ENCODE measurements at regions not wholly inside any gene's neighbourhood (a gene's known extent, or its start where the extent isn't known, plus 50 kb on each side); places are given as distances from the start of the nearest gene placed in this dataset.

DNA sequence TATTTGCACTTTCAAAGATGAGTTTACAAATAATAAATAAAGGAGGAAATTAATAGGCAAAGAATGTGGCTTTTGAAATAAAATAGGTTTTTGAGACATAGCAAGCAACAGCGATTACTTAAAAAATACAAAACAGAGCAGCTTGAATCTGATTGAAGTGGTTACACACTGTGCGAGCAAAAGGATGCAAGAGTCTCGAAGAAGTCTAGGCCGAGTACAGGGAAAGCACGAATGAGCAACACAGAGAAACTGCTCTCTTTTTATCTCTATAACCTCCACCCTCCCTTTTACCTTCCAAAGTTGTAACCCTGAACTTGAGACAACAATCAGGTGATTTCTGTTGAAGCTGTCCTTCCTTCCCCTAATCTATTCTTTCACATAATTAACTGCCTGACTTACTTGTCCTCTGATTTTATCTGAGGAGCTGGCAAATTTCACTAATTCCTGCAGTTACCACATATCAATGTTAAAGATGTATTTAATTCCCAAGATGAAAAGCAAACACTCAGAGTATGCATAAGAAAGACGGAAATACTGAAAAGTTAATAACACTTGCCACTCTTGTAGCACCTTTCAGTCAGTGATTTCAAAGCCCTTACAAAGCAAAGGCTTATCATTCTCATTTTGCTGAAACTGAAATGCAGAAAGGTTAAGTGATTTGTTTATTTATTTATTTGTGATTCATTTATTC is 1030.1 kb downstream of the ADGRL2 start (continued):
- TF ChIP-seq, protein P1, sequence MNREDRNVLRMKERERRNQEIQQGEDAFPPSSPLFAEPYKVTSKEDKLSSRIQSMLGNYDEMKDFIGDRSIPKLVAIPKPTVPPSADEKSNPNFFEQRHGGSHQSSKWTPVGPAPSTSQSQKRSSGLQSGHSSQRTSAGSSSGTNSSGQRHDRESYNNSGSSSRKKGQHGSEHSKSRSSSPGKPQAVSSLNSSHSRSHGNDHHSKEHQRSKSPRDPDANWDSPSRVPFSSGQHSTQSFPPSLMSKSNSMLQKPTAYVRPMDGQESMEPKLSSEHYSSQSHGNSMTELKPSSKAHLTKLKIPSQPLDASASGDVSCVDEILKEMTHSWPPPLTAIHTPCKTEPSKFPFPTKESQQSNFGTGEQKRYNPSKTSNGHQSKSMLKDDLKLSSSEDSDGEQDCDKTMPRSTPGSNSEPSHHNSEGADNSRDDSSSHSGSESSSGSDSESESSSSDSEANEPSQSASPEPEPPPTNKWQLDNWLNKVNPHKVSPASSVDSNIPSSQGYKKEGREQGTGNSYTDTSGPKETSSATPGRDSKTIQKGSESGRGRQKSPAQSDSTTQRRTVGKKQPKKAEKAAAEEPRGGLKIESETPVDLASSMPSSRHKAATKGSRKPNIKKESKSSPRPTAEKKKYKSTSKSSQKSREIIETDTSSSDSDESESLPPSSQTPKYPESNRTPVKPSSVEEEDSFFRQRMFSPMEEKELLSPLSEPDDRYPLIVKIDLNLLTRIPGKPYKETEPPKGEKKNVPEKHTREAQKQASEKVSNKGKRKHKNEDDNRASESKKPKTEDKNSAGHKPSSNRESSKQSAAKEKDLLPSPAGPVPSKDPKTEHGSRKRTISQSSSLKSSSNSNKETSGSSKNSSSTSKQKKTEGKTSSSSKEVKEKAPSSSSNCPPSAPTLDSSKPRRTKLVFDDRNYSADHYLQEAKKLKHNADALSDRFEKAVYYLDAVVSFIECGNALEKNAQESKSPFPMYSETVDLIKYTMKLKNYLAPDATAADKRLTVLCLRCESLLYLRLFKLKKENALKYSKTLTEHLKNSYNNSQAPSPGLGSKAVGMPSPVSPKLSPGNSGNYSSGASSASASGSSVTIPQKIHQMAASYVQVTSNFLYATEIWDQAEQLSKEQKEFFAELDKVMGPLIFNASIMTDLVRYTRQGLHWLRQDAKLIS (CRISPR knock-in tag; IDR thresholded peaks at IDR 0.05; ENCODE audit: borderline replicate concordance): no peak
- no peak for TF ChIP-seq JUN (CRISPR knock-in tag; IDR thresholded peaks at IDR 0.05)
- no peak for TF ChIP-seq MYBL2 (CRISPR knock-in tag; IDR thresholded peaks at IDR 0.05)
- TF ChIP-seq ZNF671 (CRISPR knock-in tag; IDR thresholded peaks at IDR 0.05): no peak
- no peak for TF ChIP-seq IRF2 (CRISPR knock-in tag; IDR thresholded peaks at IDR 0.05; ENCODE audit: borderline replicate concordance, low read depth)
- TF ChIP-seq ATF1 (CRISPR knock-in tag; IDR thresholded peaks at IDR 0.05): no peak
- no peak for TF ChIP-seq GABPB1 (CRISPR knock-in tag; IDR thresholded peaks at IDR 0.05)
- no peak for TF ChIP-seq NR1H2 (CRISPR knock-in tag; IDR thresholded peaks at IDR 0.05)
- no peak for TF ChIP-seq NFE2L1 (CRISPR knock-in tag; IDR thresholded peaks at IDR 0.05)
- TF ChIP-seq ZNF532 (CRISPR knock-in tag; IDR thresholded peaks at IDR 0.05; ENCODE audit: borderline replicate concordance): no peak

GRCh38 chr1:82829527-82829926 is 1028.8 kb downstream of the ADGRL2 start:
- no peak overlapping the region for H3K27ac Mint-ChIP-seq
- DNase-seq (ENCODE audit: low spot score): no peak
- H3K27me3 Mint-ChIP-seq (ENCODE audit: low read depth): no peaks in the 10 kb centered on the region
- H3K36me3 Mint-ChIP-seq: no peaks in the 10 kb centered on the region
- TF ChIP-seq CREM (CRISPR knock-in tag; IDR thresholded peaks at IDR 0.05): no peak
- TF ChIP-seq ZNF416 (CRISPR knock-in tag; IDR thresholded peaks at IDR 0.05): no peak
- TF ChIP-seq MXD4 (CRISPR knock-in tag; IDR thresholded peaks at IDR 0.05; ENCODE audit: borderline replicate concordance): no peak
- TF ChIP-seq PRDM15 (CRISPR knock-in tag; IDR thresholded peaks at IDR 0.05): no peak
- no peak for TF ChIP-seq ZNF219 (CRISPR knock-in tag; IDR thresholded peaks at IDR 0.05; ENCODE audit: borderline replicate concordance)
- no peak for TF ChIP-seq NR1H2 (CRISPR knock-in tag; IDR thresholded peaks at IDR 0.05)
- TF ChIP-seq, protein P1 (CRISPR knock-in tag; IDR thresholded peaks at IDR 0.05; ENCODE audit: borderline replicate concordance): no peak
- no peak for TF ChIP-seq SMAD3 (CRISPR knock-in tag; IDR thresholded peaks at IDR 0.05; ENCODE audit: borderline replicate concordance)
- no peaks in the 10 kb centered on the region for H3K9me3 Mint-ChIP-seq
- ChIA-PET CTCF (no interaction called here), POLR2A (no interaction called here)
- no peak for ATAC-seq
- H3K4me1 Mint-ChIP-seq: peaks cover 4% of the 10 kb centered on the region
- H3K4me3 Mint-ChIP-seq: no peak overlapping the region
